Stimulated activated CD8-positive, alpha-beta memory T cell treated with anti-CD3 and anti-CD28 coated beads, Interleukin-12 subunit alpha, Interleukin-12 subunit beta, amount 100 ng/mL, for 1 hour (primary cell): ENCODE measurements at regions not wholly inside any gene's neighbourhood (a gene's known extent, or its start where the extent isn't known, plus 50 kb on each side); places are given as distances from the start of the nearest gene placed in this dataset.
"Not testable (repeated sequence)": the region's sequence is repeated elsewhere in the genome, so short reads cannot be mapped to it uniquely, and the experiment has no call there.

Experiments used
- DNase-seq: peaks from one replicate; pipeline ENCODE4 v3.0.0-alpha.2; 2020; ENCODE audit warnings: low read depth

GRCh38 chr17:6893382-6894205 is 62.1 kb upstream of the TEKT1 start:
- no peak for DNase-seq

GRCh38 chr17:6894206-6894528 is 62.6 kb upstream of the TEKT1 start:
- DNase-seq: no peak

GRCh38 chr17:6901086-6901485 is 69.6 kb upstream of the TEKT1 start:
- DNase-seq: no peak

GRCh38 chr17:6903326-6903900 is 71.9 kb upstream of the TEKT1 start:
- DNase-seq: no peak

GRCh38 chr17:6908807-6909206 is 77.3 kb upstream of the TEKT1 start:
- DNase-seq: no peak

GRCh38 chr17:6910987-6911603 is 79.6 kb upstream of the TEKT1 start:
- no peak for DNase-seq

- no peak for DNase-seq
Observed at GRCh38 chr17:6912110-6913051, 80.9 kb upstream of the TEKT1 start.

GRCh38 chr17:6913608-6914443 is 82.0 kb upstream of the ALOX12 start:
- peak; percentile 70 for DNase-seq

GRCh38 chr17:6914711-6915110 is 81.1 kb upstream of the ALOX12 start:
- no peak for DNase-seq

GRCh38 chr17:6915620-6916019 is 80.2 kb upstream of the ALOX12 start:
- DNase-seq: no peak

GRCh38 chr17:6919158-6919557 is 76.7 kb upstream of the ALOX12 start:
- no peak for DNase-seq

- DNase-seq: no peak
Observed at GRCh38 chr17:6923385-6923784, 72.5 kb upstream of the ALOX12 start.

GRCh38 chr17:6924208-6924607 is 71.6 kb upstream of the ALOX12 start:
- no peak for DNase-seq

- DNase-seq: no peak
Observed at GRCh38 chr17:6926667-6927066, 69.2 kb upstream of the ALOX12 start.

GRCh38 chr17:6927290-6928126 is 68.3 kb upstream of the ALOX12 start:
- no peak for DNase-seq

- no peak for DNase-seq
Observed at GRCh38 chr17:6928193-6928592, 67.7 kb upstream of the ALOX12 start.

GRCh38 chr17:6930749-6931148 is 65.1 kb upstream of the ALOX12 start:
- no peak for DNase-seq

- not testable (repeated sequence) for DNase-seq
Observed at GRCh38 chr17:6934544-6934943, 61.3 kb upstream of the ALOX12 start.

GRCh38 chr17:6936370-6937028 is 59.4 kb upstream of the ALOX12 start:
- DNase-seq: no peak

GRCh38 chr17:6938637-6939036 is 57.2 kb upstream of the ALOX12 start:
- DNase-seq: no peak
